HUES6 (cell line): ENCODE measurements at regions not wholly inside any gene's neighbourhood (a gene's known extent, or its start where the extent isn't known, plus 50 kb on each side); places are given as distances from the start of the nearest gene placed in this dataset.

Source experiments
- H3K27ac ChIP-seq: 2 replicates; pipeline ENCODE4 v1.7.0; 2013; ENCODE audit warnings: low read depth, mild to moderate bottlenecking, low read length, inconsistent platforms
- H3K27me3 ChIP-seq: 2 replicates; pipeline ENCODE4 v1.6.1; 2013; ENCODE audit warnings: low read length; ENCODE audit not compliant: control insufficient read depth, insufficient read depth
- H3K36me3 ChIP-seq: 2 replicates; pipeline ENCODE4 v1.6.1; 2013; ENCODE audit warnings: low read length; ENCODE audit not compliant: control insufficient read depth, insufficient read depth
- H3K4me1 ChIP-seq: 2 replicates; pipeline ENCODE4 v1.6.1; 2013; ENCODE audit warnings: low read length; ENCODE audit not compliant: control insufficient read depth, insufficient read depth
- H3K4me3 ChIP-seq: 2 replicates; pipeline ENCODE4 v1.5.1; 2013; ENCODE audit warnings: low read depth, low read length
- H3K9ac ChIP-seq: one replicate; pipeline ENCODE4 v1.6.1; 2013; ENCODE audit warnings: mild to moderate bottlenecking, low read length
- H3K9me3 ChIP-seq: 2 replicates; pipeline ENCODE4 v1.6.1; 2013; ENCODE audit warnings: low read depth, low read length; ENCODE audit not compliant: control insufficient read depth, insufficient read depth

DNA sequence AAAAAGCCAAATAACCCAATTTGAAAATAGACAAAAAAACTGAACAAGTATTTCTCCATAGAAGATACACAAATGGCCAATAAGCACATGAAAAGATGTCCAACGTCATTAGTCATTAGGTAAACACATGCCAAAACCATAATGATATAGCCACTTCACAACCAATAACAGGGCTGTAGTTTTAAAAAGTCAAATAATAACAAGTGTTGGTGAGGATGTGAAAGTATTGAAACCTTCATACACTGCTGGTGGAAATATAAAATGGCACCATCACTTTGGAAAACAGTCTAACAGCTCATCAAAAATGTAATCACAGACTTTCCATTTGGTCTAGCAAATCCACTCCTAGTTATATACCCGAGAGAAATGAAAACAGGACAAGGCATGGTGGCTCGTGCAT is 144.2 kb upstream of the CYP1B1 start:
- no peaks in the 10 kb centered on the region; the same call in 1 of the 2 replicates for H3K27me3 ChIP-seq
- no peaks in the 10 kb centered on the region for H3K36me3 ChIP-seq
- H3K27ac ChIP-seq: no peak overlapping the region
- 0 out of 2 replicates have a peak, but pooled peaks cover 6% of the 10 kb centered on the region for H3K9me3 ChIP-seq
- H3K4me3 ChIP-seq: no peak overlapping the region
- peaks cover 11% of the 10 kb centered on the region for H3K4me1 ChIP-seq
- no peak overlapping the region for H3K9ac ChIP-seq

DNA sequence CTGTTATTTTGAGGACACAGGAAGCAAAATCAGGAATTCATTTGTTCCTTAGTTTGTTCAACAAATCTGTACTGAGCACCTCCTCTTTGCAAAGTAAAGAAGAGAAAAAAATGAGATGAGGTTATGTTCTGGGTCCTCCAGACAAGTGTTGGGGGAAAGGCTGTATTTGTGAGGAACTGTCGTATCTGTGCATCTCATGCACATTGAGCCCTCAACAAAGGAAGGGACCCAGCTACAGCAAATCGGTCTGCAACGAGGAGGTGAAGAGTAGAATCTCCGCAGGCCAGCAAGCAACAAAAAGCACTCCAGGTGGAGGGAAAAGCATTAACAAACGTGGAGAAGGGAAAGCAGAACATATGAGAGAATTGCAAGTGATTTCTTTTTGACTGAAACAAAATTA is 143.0 kb upstream of the CYP1B1 start:
- Histone ChIP-seq H3K9me3 (0 out of 2 replicates have a peak, but pooled peaks cover 6% of the 10 kb centered on the region), H3K9ac (no peak overlapping the region), H3K4me3 (no peak overlapping the region), H3K4me1 (no peaks in the 10 kb centered on the region), H3K36me3 (no peaks in the 10 kb centered on the region), H3K27me3 (no peaks in the 10 kb centered on the region; the same call in 1 of the 2 replicates), H3K27ac (no peak overlapping the region)

DNA sequence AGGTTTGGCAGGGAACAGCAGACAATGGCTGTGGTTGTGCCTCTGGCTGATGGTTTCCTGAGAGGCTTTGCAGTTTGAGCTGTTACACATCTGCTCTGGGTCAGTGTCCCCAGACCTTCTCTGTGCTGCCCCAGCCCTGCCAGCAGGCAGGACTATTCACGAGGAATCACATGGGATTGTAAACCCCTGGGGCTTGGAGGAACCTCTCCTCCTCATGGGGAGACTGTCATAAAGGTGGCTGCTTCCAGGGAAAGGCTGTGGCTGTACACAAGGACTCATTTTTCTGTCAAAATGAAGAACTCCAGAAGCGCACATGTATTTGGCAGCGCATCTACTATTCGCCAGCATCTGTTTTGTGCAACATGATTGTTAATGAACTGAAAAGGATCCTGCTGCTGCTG is 142.6 kb upstream of the CYP1B1 start:
- Histone ChIP-seq H3K9me3 (0 out of 2 replicates have a peak, but pooled peaks cover 6% of the 10 kb centered on the region), H3K4me1 (no peaks in the 10 kb centered on the region), H3K36me3 (no peaks in the 10 kb centered on the region), H3K27me3 (no peaks in the 10 kb centered on the region; the same call in 1 of the 2 replicates), H3K4me3 (no peak overlapping the region), H3K27ac (no peak overlapping the region), H3K9ac (no peak overlapping the region)

DNA sequence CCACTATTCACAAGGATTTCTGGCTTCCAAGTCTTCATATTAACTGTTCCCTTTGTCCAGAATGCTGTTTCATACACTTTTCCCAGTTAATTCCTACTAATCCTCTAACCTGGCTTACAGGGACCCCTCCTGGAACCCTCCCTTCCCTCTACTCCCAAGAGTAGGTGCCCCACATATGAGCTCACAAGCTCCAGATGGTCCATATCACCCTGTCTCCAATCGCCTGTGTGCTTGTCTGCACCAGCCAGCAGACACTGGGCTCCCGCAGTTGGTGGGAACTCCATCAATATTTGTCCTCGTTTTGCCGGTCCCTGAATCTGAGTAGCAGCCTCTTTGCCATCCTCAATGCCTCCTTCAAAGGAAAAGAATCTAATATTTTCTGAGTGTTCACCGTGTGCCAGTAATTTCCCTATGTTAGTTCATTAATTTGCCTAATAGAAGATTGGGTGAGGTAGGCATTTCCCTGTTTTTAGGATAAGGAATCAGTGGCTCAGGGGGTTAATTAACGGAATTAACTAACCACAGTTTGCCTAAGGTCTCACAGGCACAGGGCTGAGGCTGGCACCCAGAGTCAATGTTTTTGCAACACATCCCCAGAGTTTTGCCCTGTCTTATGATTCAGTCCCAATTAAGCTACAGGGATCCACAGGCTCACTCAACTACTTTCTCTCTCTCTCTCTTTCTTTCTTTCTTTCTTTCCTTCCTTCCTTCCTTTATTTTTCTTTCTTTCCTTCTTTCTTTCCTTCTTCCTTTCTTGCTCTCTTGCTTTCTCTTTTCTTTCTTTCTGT is 141.6 kb upstream of the CYP1B1 start:
- no peaks in the 10 kb centered on the region for H3K36me3 ChIP-seq
- no peaks in the 10 kb centered on the region for H3K27me3 ChIP-seq
- no peak overlapping the region for H3K4me3 ChIP-seq
- 0 out of 2 replicates have a peak, but pooled peaks cover 6% of the 10 kb centered on the region for H3K9me3 ChIP-seq
- no peak overlapping the region for H3K9ac ChIP-seq
- H3K27ac ChIP-seq: no peak overlapping the region
- H3K4me1 ChIP-seq: no peaks in the 10 kb centered on the region

DNA sequence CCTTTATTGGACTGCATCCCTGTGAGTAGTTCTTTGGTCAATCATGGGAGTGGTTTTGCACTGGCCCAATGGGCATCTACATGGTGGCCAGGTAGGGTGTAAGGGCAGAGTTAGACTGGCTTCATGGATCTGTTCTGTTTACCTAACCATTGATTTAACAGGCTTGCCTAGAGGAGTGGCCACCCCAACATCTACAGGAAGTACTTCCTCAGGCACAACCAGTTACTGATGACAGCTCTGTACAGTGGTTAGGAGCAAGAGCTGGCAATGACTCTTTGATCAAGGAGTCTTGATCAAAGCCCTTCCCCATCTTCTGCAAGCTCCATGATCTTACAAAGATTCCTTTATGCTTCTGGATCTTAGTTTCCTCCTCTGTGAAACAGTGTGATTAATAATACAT is 140.9 kb upstream of the CYP1B1 start:
- H3K27ac ChIP-seq: no peak overlapping the region
- H3K9me3 ChIP-seq: 0 out of 2 replicates have a peak, but pooled peaks cover 6% of the 10 kb centered on the region

DNA sequence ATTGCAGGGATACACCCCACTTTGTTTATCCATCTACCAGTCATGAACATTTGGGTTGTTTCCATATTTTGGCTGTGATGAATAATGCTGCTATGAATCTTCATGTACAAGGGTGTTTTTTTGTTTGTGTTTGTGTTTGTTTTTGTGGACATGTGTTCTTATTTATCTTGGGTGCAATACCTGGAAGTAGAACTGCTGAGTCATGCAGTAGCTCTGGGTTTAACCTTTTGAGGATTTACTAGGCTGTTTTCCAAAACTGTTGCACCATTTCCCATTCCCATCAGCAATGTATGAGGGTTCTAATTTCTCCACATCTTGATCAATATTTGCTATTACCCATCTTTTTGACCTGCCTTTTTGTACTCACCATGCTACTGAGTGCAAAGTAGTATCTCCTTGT is 140.0 kb upstream of the CYP1B1 start:
- no peaks in the 10 kb centered on the region for H3K36me3 ChIP-seq
- no peaks in the 10 kb centered on the region for H3K27me3 ChIP-seq
- H3K27ac ChIP-seq: no peak overlapping the region
- H3K9ac ChIP-seq: no peak overlapping the region
- no peak overlapping the region for H3K4me3 ChIP-seq
- H3K4me1 ChIP-seq: no peaks in the 10 kb centered on the region
- 0 out of 2 replicates have a peak, but pooled peaks cover 6% of the 10 kb centered on the region for H3K9me3 ChIP-seq

More for the DNA sequence above, 140.9 kb upstream of the CYP1B1 start:
- no peaks in the 10 kb centered on the region for H3K36me3 ChIP-seq
- no peak overlapping the region for H3K4me3 ChIP-seq
- no peaks in the 10 kb centered on the region for H3K4me1 ChIP-seq
- H3K9ac ChIP-seq: no peak overlapping the region
- H3K27me3 ChIP-seq: no peaks in the 10 kb centered on the region

DNA sequence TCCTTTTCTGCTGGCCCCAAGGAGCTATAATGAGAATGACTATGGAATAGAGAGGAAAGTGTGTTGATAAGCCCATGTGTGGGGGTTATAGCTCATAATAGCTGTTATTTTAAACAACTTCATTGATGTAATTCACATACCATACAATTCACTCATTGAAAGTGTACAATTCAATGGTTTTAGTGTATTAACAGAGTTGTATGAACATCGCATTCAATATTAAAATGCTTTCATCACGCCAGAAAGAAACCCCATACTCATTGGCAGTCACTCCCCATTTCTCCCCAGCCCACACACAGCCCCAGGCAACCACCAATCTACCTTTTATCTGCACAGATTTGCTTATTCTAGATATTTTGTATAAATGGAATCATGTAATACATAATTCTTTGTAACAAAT is 139.6 kb upstream of the CYP1B1 start:
- no peaks in the 10 kb centered on the region for H3K36me3 ChIP-seq
- H3K4me1 ChIP-seq: no peaks in the 10 kb centered on the region
- no peaks in the 10 kb centered on the region for H3K27me3 ChIP-seq
- H3K27ac ChIP-seq: no peak overlapping the region
- 0 out of 2 replicates have a peak, but pooled peaks cover 6% of the 10 kb centered on the region for H3K9me3 ChIP-seq
- H3K4me3 ChIP-seq: no peak overlapping the region
- no peak overlapping the region for H3K9ac ChIP-seq

DNA sequence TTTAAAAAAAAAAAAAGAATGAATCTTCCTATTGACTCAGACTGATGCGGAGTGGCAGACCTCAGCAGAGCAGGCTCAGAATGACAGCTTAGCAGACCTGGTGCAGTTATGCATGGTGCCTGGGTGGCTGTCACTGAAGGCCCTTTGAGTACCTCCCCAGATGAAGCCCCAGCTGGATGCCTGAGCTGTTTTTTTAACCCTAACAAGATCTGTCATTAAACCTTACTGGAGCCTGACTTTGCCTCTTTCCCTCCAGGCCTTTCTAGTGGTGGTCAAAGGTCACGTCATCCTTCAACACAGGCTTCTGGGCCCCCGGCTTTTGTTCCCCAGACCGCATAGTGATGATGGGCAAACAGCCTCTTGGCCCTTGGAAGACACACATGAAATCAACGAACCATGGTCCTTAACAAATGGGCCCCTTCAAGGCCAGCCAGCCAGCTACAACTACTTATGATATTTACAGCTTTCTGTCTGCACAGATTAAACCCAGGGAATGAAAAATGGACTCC is 138.3 kb upstream of the CYP1B1 start:
- Histone ChIP-seq H3K9me3 (no peaks in the 10 kb centered on the region), H3K36me3 (no peaks in the 10 kb centered on the region), H3K9ac (no peak overlapping the region), H3K27me3 (no peaks in the 10 kb centered on the region), H3K4me1 (no peaks in the 10 kb centered on the region), H3K27ac (no peak overlapping the region), H3K4me3 (no peak overlapping the region)

DNA sequence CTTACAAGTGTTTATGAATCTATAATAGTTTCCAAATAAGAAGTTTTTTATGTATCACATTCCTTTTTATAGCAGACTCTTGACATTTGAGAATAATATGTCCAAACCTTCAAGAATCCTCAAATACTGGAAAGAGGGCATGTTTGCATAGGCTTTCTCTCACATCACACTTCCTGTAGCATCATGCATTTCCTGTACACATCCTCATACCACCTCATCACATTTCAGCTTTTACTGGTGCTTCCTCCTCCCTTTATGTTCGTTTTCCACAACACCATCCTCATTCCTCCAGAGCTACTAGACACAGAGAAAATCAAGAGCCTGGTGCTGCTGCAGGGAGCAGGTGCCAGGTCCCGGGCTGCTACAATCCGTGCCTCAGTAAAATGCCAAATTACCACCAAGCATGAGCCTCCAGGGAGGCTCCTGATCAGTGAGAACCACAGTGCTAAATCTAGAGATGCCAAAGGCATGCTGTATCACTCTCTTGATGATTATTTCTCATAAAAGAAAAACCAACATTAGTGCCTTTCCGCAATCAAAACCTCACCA is 137.7 kb upstream of the CYP1B1 start:
- H3K9ac ChIP-seq: no peak overlapping the region
- H3K9me3 ChIP-seq: no peaks in the 10 kb centered on the region
- no peak overlapping the region for H3K27ac ChIP-seq
- no peaks in the 10 kb centered on the region for H3K36me3 ChIP-seq
- H3K4me3 ChIP-seq: no peak overlapping the region
- no peaks in the 10 kb centered on the region for H3K4me1 ChIP-seq
- no peaks in the 10 kb centered on the region for H3K27me3 ChIP-seq

DNA sequence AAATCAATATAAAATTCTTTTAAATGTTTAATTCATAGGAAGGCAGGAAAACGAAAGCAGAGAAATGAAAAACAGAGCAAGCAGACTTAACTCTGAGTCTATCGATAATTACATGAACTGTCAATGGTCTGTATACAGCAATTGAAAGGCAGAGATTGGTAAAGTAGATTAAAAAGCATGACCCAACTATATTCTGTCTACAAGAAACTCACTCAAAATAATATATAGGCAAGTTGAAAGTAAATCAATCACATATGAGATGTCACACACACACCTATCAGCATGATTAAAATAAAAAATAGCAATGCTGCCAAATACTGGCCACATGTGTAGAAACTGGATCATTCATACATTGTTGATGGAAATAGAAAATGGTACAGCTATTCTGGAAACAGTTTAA is 136.4 kb upstream of the CYP1B1 start:
- H3K9ac ChIP-seq: no peak overlapping the region
- no peaks in the 10 kb centered on the region for H3K4me1 ChIP-seq
- no peak overlapping the region for H3K4me3 ChIP-seq
- no peak overlapping the region for H3K27ac ChIP-seq
- H3K36me3 ChIP-seq: no peaks in the 10 kb centered on the region
- H3K9me3 ChIP-seq: peaks cover 4% of the 10 kb centered on the region
- H3K27me3 ChIP-seq: no peaks in the 10 kb centered on the region

DNA sequence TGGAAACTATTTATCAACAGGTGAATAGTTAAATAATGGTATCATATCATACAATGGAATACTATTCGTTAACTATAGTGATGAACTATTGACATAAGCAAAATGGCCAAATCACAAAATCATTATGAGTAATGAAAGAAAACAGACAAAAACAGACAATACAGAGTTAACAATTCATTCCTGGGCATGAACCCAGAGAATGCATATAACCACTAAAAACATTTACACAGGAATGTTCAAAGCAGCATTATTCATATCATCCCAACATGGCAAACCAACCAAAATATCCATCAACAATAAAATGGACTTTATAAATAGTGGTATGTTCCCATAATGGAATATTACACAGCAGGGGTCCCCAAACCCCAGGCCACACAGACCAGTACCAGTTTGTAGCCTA is 131.2 kb upstream of the CYP1B1 start:
- no peak overlapping the region for H3K4me3 ChIP-seq
- peaks cover 9% of the 10 kb centered on the region for H3K9me3 ChIP-seq
- no peak overlapping the region for H3K9ac ChIP-seq
- H3K36me3 ChIP-seq: no peaks in the 10 kb centered on the region
- no peaks in the 10 kb centered on the region for H3K4me1 ChIP-seq
- H3K27me3 ChIP-seq: no peaks in the 10 kb centered on the region
- H3K27ac ChIP-seq: no peak overlapping the region
